Right atrium auricular region (tissue), 2 donors: ENCODE measurements at regions not wholly inside any gene's neighbourhood (a gene's known extent, or its start where the extent isn't known, plus 50 kb on each side); places are given as distances from the start of the nearest gene placed in this dataset.

Experiments
- DNase-seq: peaks from one replicate; pipeline ENCODE4 v3.0.0-alpha.2; 2019; ENCODE audit warnings: low spot score
- H3K27ac ChIP-seq, 2 donors: fragments of 200-600 bp; sonication (generic); 1 replicate in 1 of 2; 2 replicates in 1 of 2; pipeline ENCODE4 v1.5.1; 2016 to 2019
- H3K27me3 ChIP-seq, 2 donors: fragments of 200-600 bp; sonication (generic); one replicate each; pipeline versions ENCODE4 v1.5.1 to v1.6.0; 2017 to 2019
- H3K36me3 ChIP-seq: fragments of 200-600 bp; sonication (generic); one replicate; pipeline ENCODE4 v1.5.1; 2016
- H3K4me1 ChIP-seq, 2 donors: fragments of 200-600 bp; sonication (generic); one replicate each; pipeline versions ENCODE4 v1.5.1 to v1.6.0; 2017 to 2019
- H3K4me3 ChIP-seq, 2 donors: fragments of 200-600 bp; sonication (generic); 1 replicate in 1 of 2; 2 replicates in 1 of 2; pipeline ENCODE4 v1.5.1; 2017 to 2019; ENCODE audit warnings: mild to moderate bottlenecking in 1 of 2, moderate library complexity in 1 of 2
- H3K9me3 ChIP-seq, 2 donors: fragments of 200-600 bp; sonication (generic); one replicate each; pipeline ENCODE4 v1.5.1; 2019
- TF ChIP-seq, protein P1 (sequence below), 2 donors: fragments of 200-600 bp; sonication (generic); IDR thresholded peaks; one replicate each; pipeline ENCODE4 v1.5.1; 2019; ENCODE audit warnings: antibody characterized with exemption in 2 of 2

DNA sequence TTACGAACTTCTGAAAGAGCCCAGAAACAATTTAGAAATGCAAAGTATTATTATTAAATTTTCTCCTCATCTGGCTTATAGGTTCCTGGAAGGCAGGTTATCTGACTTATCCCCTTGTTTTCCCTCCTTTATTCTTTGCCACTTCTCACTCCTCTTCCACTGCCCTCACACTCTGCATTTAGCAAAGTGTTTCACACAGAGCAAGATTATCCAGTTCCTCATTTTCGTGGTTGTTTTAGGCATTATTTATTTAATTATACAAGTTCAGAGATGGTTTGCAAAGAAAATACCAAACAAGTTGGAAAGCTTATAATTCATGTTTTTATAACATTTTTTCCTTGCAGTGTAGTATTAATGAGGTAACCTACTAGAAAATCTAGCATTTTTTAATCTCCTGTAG lies 544.9 kb downstream of the NSUN3 start:
- TF ChIP-seq, protein P1, sequence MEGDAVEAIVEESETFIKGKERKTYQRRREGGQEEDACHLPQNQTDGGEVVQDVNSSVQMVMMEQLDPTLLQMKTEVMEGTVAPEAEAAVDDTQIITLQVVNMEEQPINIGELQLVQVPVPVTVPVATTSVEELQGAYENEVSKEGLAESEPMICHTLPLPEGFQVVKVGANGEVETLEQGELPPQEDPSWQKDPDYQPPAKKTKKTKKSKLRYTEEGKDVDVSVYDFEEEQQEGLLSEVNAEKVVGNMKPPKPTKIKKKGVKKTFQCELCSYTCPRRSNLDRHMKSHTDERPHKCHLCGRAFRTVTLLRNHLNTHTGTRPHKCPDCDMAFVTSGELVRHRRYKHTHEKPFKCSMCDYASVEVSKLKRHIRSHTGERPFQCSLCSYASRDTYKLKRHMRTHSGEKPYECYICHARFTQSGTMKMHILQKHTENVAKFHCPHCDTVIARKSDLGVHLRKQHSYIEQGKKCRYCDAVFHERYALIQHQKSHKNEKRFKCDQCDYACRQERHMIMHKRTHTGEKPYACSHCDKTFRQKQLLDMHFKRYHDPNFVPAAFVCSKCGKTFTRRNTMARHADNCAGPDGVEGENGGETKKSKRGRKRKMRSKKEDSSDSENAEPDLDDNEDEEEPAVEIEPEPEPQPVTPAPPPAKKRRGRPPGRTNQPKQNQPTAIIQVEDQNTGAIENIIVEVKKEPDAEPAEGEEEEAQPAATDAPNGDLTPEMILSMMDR (IDR thresholded peaks at IDR 0.05): no peak
- no peak overlapping the region for H3K4me3 ChIP-seq
- no peak for DNase-seq

DNA sequence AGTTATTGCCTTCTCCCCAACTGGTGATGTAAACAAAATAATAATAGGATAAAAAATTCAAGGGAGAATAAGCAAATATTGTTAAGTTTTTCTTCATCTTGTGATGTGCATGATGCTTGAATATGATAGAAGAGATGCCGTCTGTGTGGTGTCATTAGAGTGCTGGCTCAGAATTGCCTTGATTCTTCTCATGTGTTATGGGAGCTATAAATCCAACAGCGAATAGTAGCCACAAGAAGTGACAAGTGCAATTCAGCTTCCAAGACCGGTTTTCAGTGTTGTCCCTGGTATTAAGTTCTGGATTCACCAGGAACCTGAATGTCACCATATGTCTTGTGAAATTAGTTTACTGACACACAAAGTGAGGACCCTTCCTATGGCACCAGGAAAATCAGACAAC lies 547.0 kb downstream of the NSUN3 start:
- no peak overlapping the region for H3K27ac ChIP-seq
- H3K36me3 ChIP-seq: no peaks in the 10 kb centered on the region
- DNase-seq: no peak
- H3K27me3 ChIP-seq: no peaks in the 10 kb centered on the region
- no peaks in the 10 kb centered on the region for H3K4me1 ChIP-seq
- H3K4me3 ChIP-seq: no peak overlapping the region
- TF ChIP-seq, protein P1 (IDR thresholded peaks at IDR 0.05): no peak
- no peaks in the 10 kb centered on the region for H3K9me3 ChIP-seq

More for the DNA sequence above, 544.9 kb downstream of the NSUN3 start:
- Histone ChIP-seq H3K27ac (no peak overlapping the region), H3K27me3 (no peaks in the 10 kb centered on the region), H3K36me3 (no peaks in the 10 kb centered on the region), H3K4me1 (no peaks in the 10 kb centered on the region), H3K9me3 (no peaks in the 10 kb centered on the region)

DNA sequence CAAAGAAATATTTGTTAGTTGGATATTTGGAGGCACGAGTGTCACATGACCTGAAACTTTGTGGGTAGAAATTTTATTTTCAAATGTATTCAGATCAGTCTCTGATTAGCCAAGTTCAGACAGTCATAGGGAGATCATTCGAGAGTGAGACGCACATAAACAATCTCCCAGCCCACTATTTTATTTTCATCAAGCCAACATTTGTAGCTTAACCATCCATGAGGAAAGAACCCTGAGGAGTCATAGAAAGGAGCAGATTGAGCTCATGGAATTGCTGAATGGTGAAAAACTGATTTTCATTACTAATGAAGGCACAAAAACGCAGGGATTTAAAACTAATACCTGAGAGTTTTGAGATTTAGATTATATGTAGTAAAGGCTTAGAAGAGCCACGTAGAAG lies 548.7 kb downstream of the NSUN3 start:
- Histone ChIP-seq H3K36me3 (no peaks in the 10 kb centered on the region), H3K4me3 (no peak overlapping the region), H3K9me3 (no peaks in the 10 kb centered on the region), H3K27me3 (no peaks in the 10 kb centered on the region), H3K27ac (no peak overlapping the region), H3K4me1 (no peaks in the 10 kb centered on the region)
- TF ChIP-seq, protein P1 (IDR thresholded peaks at IDR 0.05): no peak
- no peak for DNase-seq

DNA sequence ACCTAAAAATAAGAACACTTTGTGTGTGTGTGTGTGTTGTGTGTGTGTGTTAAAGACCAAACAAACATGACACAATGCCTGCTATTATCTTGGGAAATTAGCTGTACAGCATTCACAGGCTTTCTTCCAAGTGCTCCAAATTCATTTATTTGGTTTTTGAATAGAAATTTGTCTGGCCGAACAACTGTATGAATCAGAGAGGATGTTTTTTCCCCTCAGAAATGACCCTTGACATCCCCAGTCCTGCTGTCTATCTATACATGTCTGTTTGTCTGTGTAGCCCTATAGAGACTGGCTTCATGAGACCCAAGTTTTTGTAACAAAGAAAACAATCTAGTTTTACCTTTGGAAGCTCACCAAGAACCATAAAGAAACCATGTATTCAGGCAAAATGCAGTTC lies 549.8 kb downstream of the NSUN3 start:
- no peak overlapping the region for H3K27ac ChIP-seq
- H3K4me3 ChIP-seq: no peak overlapping the region
- no peak for DNase-seq
- TF ChIP-seq, protein P1 (IDR thresholded peaks at IDR 0.05): no peak
- no peaks in the 10 kb centered on the region for H3K4me1 ChIP-seq
- no peaks in the 10 kb centered on the region for H3K9me3 ChIP-seq
- no peaks in the 10 kb centered on the region for H3K27me3 ChIP-seq
- H3K36me3 ChIP-seq: no peaks in the 10 kb centered on the region

DNA sequence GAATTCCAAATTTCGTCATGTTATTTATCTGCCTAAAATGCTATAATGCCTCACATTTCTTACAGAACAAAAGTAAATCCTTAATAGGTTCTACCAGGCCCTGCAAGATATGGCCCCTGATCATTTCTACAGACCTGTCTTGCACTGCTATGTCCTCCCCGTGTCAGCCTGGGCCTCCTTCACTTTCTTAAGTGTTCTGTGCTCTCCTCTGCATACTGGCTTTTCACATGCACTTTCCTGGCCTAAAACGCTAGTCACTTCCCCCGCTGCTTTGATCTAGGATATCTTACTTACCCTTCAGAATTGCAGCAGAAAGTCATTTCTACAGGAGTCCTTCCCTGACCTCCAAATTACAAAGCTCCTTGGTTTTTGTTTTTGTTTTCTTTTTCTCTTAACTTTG lies 551.3 kb downstream of the NSUN3 start:
- no peak for DNase-seq
- H3K4me3 ChIP-seq: no peak overlapping the region
- TF ChIP-seq, protein P1 (IDR thresholded peaks at IDR 0.05): no peak
- H3K36me3 ChIP-seq: no peaks in the 10 kb centered on the region
- H3K4me1 ChIP-seq: no peaks in the 10 kb centered on the region
- H3K27me3 ChIP-seq: no peaks in the 10 kb centered on the region
- no peaks in the 10 kb centered on the region for H3K9me3 ChIP-seq
- no peak overlapping the region for H3K27ac ChIP-seq

DNA sequence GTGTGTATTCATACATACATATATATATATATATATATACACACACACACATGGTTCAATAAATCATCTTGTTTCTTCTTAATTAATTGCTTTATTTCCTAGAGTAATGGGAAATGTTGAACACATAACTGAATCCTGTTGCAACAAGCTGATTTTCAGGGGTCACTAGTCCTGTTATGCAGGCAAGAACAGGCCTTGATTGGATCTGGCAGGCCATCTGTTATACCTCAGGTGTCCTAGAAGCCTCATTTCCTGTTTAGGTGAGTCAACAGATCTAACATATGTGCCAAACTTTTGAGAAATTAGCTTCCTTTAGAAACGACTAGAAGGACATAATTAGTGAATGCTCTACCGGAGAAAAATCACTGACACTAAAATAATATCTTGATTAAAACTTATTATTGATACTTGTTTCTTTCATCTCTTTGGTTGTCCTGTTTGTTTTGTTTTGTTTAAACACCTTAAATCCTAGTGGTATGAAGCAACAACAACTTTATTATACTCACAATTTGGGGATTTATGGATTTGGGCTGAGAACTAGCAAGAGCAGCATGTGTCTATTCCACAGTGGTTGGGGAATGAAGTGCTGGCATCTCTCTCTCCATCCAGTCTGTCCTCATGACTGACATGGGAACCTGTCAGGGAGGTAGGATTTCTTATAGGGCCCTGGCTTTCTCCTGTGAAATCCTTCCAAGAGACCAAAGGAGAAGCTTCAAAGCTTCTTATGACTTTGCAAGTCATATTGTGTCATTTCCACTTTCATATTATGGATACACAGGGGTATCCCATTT lies 552.6 kb downstream of the NSUN3 start:
- DNase-seq: no peak
- no peaks in the 10 kb centered on the region for H3K27me3 ChIP-seq
- no peak overlapping the region for H3K27ac ChIP-seq

More for the DNA sequence above, 552.6 kb downstream of the NSUN3 start:
- TF ChIP-seq, protein P1 (IDR thresholded peaks at IDR 0.05): no peak
- no peaks in the 10 kb centered on the region for H3K36me3 ChIP-seq
- H3K4me1 ChIP-seq: no peaks in the 10 kb centered on the region
- H3K9me3 ChIP-seq: no peaks in the 10 kb centered on the region
- H3K4me3 ChIP-seq: no peak overlapping the region
